ENCODE measurements at regions not wholly inside any gene's neighbourhood (a gene's known extent, or its start where the extent isn't known, plus 50 kb on each side); places are given as distances from the start of the nearest gene placed in this dataset.

- peaks cover 2% of the 10 kb centered on the region for H3K9me3 Mint-ChIP-seq
- DNase-seq (ENCODE audit: low spot score): no peak
- no peak overlapping the region for H3K4me3 Mint-ChIP-seq
- no peaks in the 10 kb centered on the region for H3K36me3 Mint-ChIP-seq (ENCODE audit: low read depth)
- peaks cover 18% of the 10 kb centered on the region for H3K4me1 Mint-ChIP-seq (ENCODE audit: low read depth)
- no peak overlapping the region for H3K27ac Mint-ChIP-seq
- peaks cover 9% of the 10 kb centered on the region for H3K27me3 Mint-ChIP-seq (ENCODE audit: low read depth)
Observed at GRCh38 chr2:206869824-206870495, 69.4 kb upstream of the CPO start.

- Mint-ChIP-seq H3K9me3 (peaks cover 4% of the 10 kb centered on the region), H3K27ac (no peak overlapping the region), H3K36me3 (ENCODE audit: low read depth) (no peaks in the 10 kb centered on the region), H3K4me3 (no peak overlapping the region), H3K27me3 (ENCODE audit: low read depth) (peaks cover 6% of the 10 kb centered on the region), H3K4me1 (ENCODE audit: low read depth) (peaks cover 19% of the 10 kb centered on the region)
- DNase-seq (ENCODE audit: low spot score): no peak
Observed at GRCh38 chr2:206873423-206873822, 65.9 kb upstream of the CPO start.

- DNase-seq (ENCODE audit: low spot score): no peak
- H3K9me3 Mint-ChIP-seq: peaks cover 4% of the 10 kb centered on the region
- no peaks in the 10 kb centered on the region for H3K36me3 Mint-ChIP-seq (ENCODE audit: low read depth)
- H3K4me3 Mint-ChIP-seq: no peak overlapping the region
- H3K27ac Mint-ChIP-seq: no peak overlapping the region
- H3K4me1 Mint-ChIP-seq (ENCODE audit: low read depth): peaks cover 19% of the 10 kb centered on the region
- H3K27me3 Mint-ChIP-seq (ENCODE audit: low read depth): peaks cover 9% of the 10 kb centered on the region
Observed at GRCh38 chr2:206875701-206876100, 63.6 kb upstream of the CPO start.

GRCh38 chr2:206876216-206876860 lies 63.0 kb upstream of the CPO start:
- Mint-ChIP-seq H3K27ac (no peak overlapping the region), H3K4me3 (no peak overlapping the region), H3K27me3 (ENCODE audit: low read depth) (peaks cover 13% of the 10 kb centered on the region)

GRCh38 chr2:206881708-206882410 lies 57.5 kb upstream of the CPO start:
- DNase-seq (ENCODE audit: low spot score): no peak
- H3K36me3 Mint-ChIP-seq (ENCODE audit: low read depth): no peaks in the 10 kb centered on the region
- H3K4me1 Mint-ChIP-seq (ENCODE audit: low read depth): no peaks in the 10 kb centered on the region
- no peak overlapping the region for H3K4me3 Mint-ChIP-seq
- H3K9me3 Mint-ChIP-seq: no peaks in the 10 kb centered on the region
- H3K27me3 Mint-ChIP-seq (ENCODE audit: low read depth): peaks cover 18% of the 10 kb centered on the region
- H3K27ac Mint-ChIP-seq: no peak overlapping the region

More at GRCh38 chr2:206876216-206876860, 63.0 kb upstream of the CPO start:
- Mint-ChIP-seq H3K36me3 (ENCODE audit: low read depth) (no peaks in the 10 kb centered on the region), H3K4me1 (ENCODE audit: low read depth) (peaks cover 19% of the 10 kb centered on the region), H3K9me3 (peaks cover 4% of the 10 kb centered on the region)
- no peak for DNase-seq (ENCODE audit: low spot score)

- no peaks in the 10 kb centered on the region for H3K36me3 Mint-ChIP-seq (ENCODE audit: low read depth)
- H3K27ac Mint-ChIP-seq: no peak overlapping the region
- H3K9me3 Mint-ChIP-seq: no peaks in the 10 kb centered on the region
- H3K27me3 Mint-ChIP-seq (ENCODE audit: low read depth): peaks cover 14% of the 10 kb centered on the region
- no peak overlapping the region for H3K4me3 Mint-ChIP-seq
- H3K4me1 Mint-ChIP-seq (ENCODE audit: low read depth): no peaks in the 10 kb centered on the region
- no peak for DNase-seq (ENCODE audit: low spot score)
Observed at GRCh38 chr2:206886696-206887095, 52.6 kb upstream of the CPO start.

GRCh38 chr2:206887745-206888144 lies 51.6 kb upstream of the CPO start:
- H3K4me1 Mint-ChIP-seq (ENCODE audit: low read depth): no peaks in the 10 kb centered on the region
- no peaks in the 10 kb centered on the region for H3K9me3 Mint-ChIP-seq
- H3K36me3 Mint-ChIP-seq (ENCODE audit: low read depth): no peaks in the 10 kb centered on the region
- H3K4me3 Mint-ChIP-seq: no peak overlapping the region
- no peak for DNase-seq (ENCODE audit: low spot score)
- H3K27me3 Mint-ChIP-seq (ENCODE audit: low read depth): peaks cover 14% of the 10 kb centered on the region
- H3K27ac Mint-ChIP-seq: no peak overlapping the region

All from T-helper 2 cell treated with Interferon-gamma antibody and Interleukin-4, amounts not matched to agents 5 μg/mL and 100 μg/mL, for 36 hours (primary cell).